ENCODE measurements at regions not wholly inside any gene's neighbourhood (a gene's known extent, or its start where the extent isn't known, plus 50 kb on each side); places are given as distances from the start of the nearest gene placed in this dataset.

- Histone ChIP-seq H3F3A (replicated peaks; ENCODE audit: low read depth) (no peaks in the 10 kb centered on the region), H3K4me2 (no peak overlapping the region), H3K9me2 (ENCODE audit: insufficient read depth) (peaks cover 5% of the 10 kb centered on the region; the same call in 1 of the 2 replicates), H2AFZ (no peak overlapping the region), H3K4me1 (ENCODE audit: insufficient read depth) (no peaks in the 10 kb centered on the region), H3K27ac (ENCODE audit: low read depth) (no peak overlapping the region), H3K36me3 (ENCODE audit: insufficient read depth) (no peaks in the 10 kb centered on the region), H4K20me1 (replicated peaks; ENCODE audit: insufficient read depth) (no peaks in the 10 kb centered on the region), H3K27me3 (ENCODE audit: insufficient read depth) (no peaks in the 10 kb centered on the region), H3K4me3 (no peak overlapping the region), H3K79me2 (replicated peaks; ENCODE audit: insufficient read depth) (no peaks in the 10 kb centered on the region)
- no peaks in the 10 kb centered on the region for H3K9me3 Mint-ChIP-seq
- no peak overlapping the region for H3K27ac Mint-ChIP-seq
- no peaks in the 10 kb centered on the region for H3K36me3 Mint-ChIP-seq (ENCODE audit: low read depth)
- no peak for DNase-seq (ENCODE audit: low spot score)
- no peak for ATAC-seq
- TF ChIP-seq EZH2phosphoT487 (IDR thresholded peaks at IDR 0.05; ENCODE audit: unreplicated experiment) (no peak), CTCF (conservative IDR thresholded peaks at IDR 0.05; ENCODE audit: low read depth in 2 of 2) (no peak), JUNB (IDR thresholded peaks at IDR 0.05; ENCODE audit: unreplicated experiment) (no peak), STAT1 (IDR thresholded peaks at IDR 0.05; ENCODE audit: unreplicated experiment) (no peak)
- H3K4me3 Mint-ChIP-seq = no peak overlapping the region
- no peaks in the 10 kb centered on the region for H3K27me3 Mint-ChIP-seq (ENCODE audit: insufficient read depth, low read depth, poor library complexity)
- H3K4me1 Mint-ChIP-seq = no peaks in the 10 kb centered on the region
Observed at GRCh38 chr12:93318720-93319522, 58.8 kb upstream of the NUDT4 start.

DNA sequence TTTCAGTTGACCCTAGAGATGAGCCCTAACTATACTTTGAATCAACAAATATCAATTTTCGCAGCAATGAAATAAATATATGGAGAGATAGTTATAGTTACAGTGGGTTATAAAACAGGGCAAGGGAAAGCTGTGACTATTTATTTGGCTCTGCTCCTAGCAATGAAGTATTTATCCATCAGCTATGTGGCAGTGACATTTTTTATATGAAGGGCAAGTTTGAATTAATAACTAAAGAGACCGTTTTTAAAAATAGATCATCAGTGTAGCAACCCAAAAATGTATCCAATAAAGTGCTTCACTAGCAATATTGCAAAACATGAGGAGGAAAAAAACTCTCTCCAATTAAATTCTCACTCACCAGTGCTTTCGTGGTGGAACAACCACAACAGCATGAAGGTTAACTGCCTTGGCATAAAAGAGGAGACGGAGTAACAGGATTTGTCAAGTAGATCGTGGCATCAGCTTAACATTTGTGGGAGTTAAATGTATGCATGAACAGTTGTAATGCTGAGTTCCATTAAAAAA lies 58.1 kb upstream of the NUDT4 start:
- TF ChIP-seq, protein P1, sequence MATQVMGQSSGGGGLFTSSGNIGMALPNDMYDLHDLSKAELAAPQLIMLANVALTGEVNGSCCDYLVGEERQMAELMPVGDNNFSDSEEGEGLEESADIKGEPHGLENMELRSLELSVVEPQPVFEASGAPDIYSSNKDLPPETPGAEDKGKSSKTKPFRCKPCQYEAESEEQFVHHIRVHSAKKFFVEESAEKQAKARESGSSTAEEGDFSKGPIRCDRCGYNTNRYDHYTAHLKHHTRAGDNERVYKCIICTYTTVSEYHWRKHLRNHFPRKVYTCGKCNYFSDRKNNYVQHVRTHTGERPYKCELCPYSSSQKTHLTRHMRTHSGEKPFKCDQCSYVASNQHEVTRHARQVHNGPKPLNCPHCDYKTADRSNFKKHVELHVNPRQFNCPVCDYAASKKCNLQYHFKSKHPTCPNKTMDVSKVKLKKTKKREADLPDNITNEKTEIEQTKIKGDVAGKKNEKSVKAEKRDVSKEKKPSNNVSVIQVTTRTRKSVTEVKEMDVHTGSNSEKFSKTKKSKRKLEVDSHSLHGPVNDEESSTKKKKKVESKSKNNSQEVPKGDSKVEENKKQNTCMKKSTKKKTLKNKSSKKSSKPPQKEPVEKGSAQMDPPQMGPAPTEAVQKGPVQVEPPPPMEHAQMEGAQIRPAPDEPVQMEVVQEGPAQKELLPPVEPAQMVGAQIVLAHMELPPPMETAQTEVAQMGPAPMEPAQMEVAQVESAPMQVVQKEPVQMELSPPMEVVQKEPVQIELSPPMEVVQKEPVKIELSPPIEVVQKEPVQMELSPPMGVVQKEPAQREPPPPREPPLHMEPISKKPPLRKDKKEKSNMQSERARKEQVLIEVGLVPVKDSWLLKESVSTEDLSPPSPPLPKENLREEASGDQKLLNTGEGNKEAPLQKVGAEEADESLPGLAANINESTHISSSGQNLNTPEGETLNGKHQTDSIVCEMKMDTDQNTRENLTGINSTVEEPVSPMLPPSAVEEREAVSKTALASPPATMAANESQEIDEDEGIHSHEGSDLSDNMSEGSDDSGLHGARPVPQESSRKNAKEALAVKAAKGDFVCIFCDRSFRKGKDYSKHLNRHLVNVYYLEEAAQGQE (IDR thresholded peaks at IDR 0.05; ENCODE audit: unreplicated experiment) = no peak
- no peak for TF ChIP-seq EZH2phosphoT487 (IDR thresholded peaks at IDR 0.05; ENCODE audit: unreplicated experiment)
- Histone ChIP-seq H3K27ac (ENCODE audit: low read depth) (no peak overlapping the region), H3K27me3 (ENCODE audit: insufficient read depth) (no peaks in the 10 kb centered on the region), H3K9me2 (ENCODE audit: insufficient read depth) (peaks cover 2% of the 10 kb centered on the region; the same call in 1 of the 2 replicates), H3K36me3 (ENCODE audit: insufficient read depth) (no peaks in the 10 kb centered on the region), H2AFZ (no peak overlapping the region), H3K79me2 (replicated peaks; ENCODE audit: insufficient read depth) (no peaks in the 10 kb centered on the region), H4K20me1 (replicated peaks; ENCODE audit: insufficient read depth) (no peaks in the 10 kb centered on the region), H3F3A (replicated peaks; ENCODE audit: low read depth) (no peaks in the 10 kb centered on the region), H3K4me2 (no peak overlapping the region), H3K4me3 (no peak overlapping the region), H3K4me1 (ENCODE audit: insufficient read depth) (no peaks in the 10 kb centered on the region)
- ATAC-seq (no peak), DNase-seq (ENCODE audit: low spot score) (no peak)
- Mint-ChIP-seq H3K27me3 (ENCODE audit: insufficient read depth, low read depth, poor library complexity) (no peaks in the 10 kb centered on the region), H3K4me1 (no peaks in the 10 kb centered on the region), H3K27ac (no peak overlapping the region), H3K4me3 (no peak overlapping the region), H3K9me3 (no peaks in the 10 kb centered on the region), H3K36me3 (ENCODE audit: low read depth) (no peaks in the 10 kb centered on the region)
